ENCODE measurements at regions not wholly inside any gene's neighbourhood (a gene's known extent, or its start where the extent isn't known, plus 50 kb on each side); places are given as distances from the start of the nearest gene placed in this dataset.

DNA sequence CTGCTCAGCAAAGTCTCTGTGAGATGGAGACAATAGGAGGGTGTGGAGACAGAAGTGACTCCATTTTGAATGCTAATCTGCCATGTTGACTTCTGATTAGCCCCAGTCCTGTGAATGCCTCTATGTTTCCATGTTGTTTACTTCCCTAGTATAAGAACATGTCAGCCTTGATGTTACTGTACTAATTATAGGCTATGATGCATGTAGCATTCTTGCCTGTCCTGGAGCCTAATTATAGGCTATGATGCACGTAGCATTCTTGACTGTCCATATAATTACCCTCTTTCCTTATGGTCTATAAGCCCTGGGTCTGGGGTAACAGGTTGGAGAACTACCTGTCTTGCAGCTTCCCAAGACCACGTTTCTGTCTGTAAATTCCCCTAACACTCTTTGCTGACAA is 353.3 kb upstream of the CLINT1 start:
- H3K36me3 ChIP-seq (ENCODE audit: control insufficient read depth, insufficient read depth, low read length): no peaks in the 10 kb centered on the region
- H3K4me3 ChIP-seq (replicated peaks; ENCODE audit: low read depth, low read length): no peak overlapping the region
- H3K27me3 ChIP-seq (replicated peaks; ENCODE audit: control insufficient read depth, insufficient read depth, low read length): no peaks in the 10 kb centered on the region; the same call in 1 of the 2 replicates
- TF ChIP-seq, protein P1, sequence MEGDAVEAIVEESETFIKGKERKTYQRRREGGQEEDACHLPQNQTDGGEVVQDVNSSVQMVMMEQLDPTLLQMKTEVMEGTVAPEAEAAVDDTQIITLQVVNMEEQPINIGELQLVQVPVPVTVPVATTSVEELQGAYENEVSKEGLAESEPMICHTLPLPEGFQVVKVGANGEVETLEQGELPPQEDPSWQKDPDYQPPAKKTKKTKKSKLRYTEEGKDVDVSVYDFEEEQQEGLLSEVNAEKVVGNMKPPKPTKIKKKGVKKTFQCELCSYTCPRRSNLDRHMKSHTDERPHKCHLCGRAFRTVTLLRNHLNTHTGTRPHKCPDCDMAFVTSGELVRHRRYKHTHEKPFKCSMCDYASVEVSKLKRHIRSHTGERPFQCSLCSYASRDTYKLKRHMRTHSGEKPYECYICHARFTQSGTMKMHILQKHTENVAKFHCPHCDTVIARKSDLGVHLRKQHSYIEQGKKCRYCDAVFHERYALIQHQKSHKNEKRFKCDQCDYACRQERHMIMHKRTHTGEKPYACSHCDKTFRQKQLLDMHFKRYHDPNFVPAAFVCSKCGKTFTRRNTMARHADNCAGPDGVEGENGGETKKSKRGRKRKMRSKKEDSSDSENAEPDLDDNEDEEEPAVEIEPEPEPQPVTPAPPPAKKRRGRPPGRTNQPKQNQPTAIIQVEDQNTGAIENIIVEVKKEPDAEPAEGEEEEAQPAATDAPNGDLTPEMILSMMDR (IDR thresholded peaks at IDR 0.05; ENCODE audit: insufficient read depth, low read length, poor library complexity, severe bottlenecking): no peak
- no peak for DNase-seq (ENCODE audit: extremely low read depth, insufficient read length)

DNA sequence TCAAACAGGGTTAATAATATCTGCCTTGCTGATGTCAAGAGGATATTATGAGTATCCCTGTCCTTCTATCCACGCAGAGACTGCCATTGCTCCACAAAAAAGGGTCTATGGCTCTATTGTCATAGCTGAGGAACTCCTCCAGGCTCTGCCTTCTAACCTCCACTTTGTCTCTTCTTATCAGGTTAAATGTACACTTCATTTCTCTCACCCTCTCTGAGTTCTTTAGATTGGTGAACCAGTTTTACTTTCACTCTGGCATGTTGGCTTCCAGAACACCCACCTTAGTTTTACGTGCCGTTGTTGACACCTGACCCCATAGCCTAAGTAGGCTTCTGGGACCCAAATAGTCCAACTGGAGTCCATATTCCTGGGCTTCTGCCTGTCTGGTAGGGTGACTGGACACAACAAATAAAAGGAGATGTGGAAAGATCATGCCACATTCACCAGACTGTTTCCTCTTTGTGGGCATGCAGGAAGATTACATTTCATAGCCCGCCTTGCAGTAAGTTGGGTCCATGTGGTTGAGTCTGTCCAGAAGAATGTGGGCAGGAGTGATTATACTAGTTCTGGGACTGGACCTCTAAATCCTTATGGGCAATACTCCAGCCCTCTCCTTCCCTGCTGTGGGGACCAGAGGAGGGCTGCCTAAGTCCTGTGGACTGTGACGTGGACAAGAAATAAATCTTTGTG is 350.4 kb upstream of the CLINT1 start:
- Histone ChIP-seq H3K4me3 (replicated peaks; ENCODE audit: low read depth, low read length) (no peak overlapping the region), H3K27me3 (replicated peaks; ENCODE audit: control insufficient read depth, insufficient read depth, low read length) (no peaks in the 10 kb centered on the region; the same call in 1 of the 2 replicates), H3K36me3 (ENCODE audit: control insufficient read depth, insufficient read depth, low read length) (no peaks in the 10 kb centered on the region)
- no peak for DNase-seq (ENCODE audit: extremely low read depth, insufficient read length)
- TF ChIP-seq, protein P1 (IDR thresholded peaks at IDR 0.05; ENCODE audit: insufficient read depth, low read length, poor library complexity, severe bottlenecking): no peak

DNA sequence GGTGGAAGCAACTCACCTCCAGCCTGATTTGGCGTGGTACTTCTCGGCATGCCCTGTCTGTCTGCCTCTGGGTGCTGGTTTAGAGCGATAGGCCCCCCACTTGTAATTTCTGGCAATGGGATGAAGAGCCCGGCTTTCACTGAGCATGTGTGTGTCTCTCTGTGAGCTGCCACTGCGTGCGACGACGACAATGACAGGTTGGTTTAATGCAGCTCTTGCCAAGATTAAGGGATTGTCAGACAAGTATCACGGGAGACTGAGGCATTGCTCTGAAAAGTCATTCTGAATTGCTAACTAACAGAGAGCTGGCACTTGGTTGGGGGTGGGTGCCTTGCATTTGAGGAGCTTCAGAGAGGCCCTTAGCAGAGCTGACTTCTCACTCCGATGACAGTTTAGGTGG is 348.8 kb upstream of the CLINT1 start:
- TF ChIP-seq, protein P1 (IDR thresholded peaks at IDR 0.05; ENCODE audit: insufficient read depth, low read length, poor library complexity, severe bottlenecking): no peak
- H3K4me3 ChIP-seq (replicated peaks; ENCODE audit: low read depth, low read length): no peak overlapping the region
- H3K27me3 ChIP-seq (replicated peaks; ENCODE audit: control insufficient read depth, insufficient read depth, low read length): no peaks in the 10 kb centered on the region; the same call in 1 of the 2 replicates
- no peaks in the 10 kb centered on the region for H3K36me3 ChIP-seq (ENCODE audit: control insufficient read depth, insufficient read depth, low read length)
- DNase-seq (ENCODE audit: extremely low read depth, insufficient read length): no peak

DNA sequence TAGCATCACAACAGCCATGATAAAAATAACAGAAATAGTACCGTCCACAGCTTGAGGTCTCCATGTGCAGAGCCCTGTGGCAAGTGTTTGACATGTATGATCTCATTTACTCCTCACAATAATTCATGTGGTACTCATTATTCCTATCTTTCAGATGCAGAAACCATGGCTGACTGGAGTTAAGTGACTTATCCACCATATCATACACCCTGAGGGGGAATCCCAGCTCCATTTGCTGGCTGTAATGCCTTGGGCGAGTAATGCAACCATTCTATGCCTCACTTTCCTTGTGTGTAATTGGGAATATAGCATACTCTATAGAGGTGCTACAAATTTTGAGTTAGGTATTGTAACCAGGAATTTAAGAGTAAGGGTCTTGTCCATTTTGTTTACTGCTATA is 347.0 kb upstream of the CLINT1 start:
- Histone ChIP-seq H3K36me3 (ENCODE audit: control insufficient read depth, insufficient read depth, low read length) (no peaks in the 10 kb centered on the region), H3K4me3 (replicated peaks; ENCODE audit: low read depth, low read length) (no peak overlapping the region), H3K27me3 (replicated peaks; ENCODE audit: control insufficient read depth, insufficient read depth, low read length) (no peaks in the 10 kb centered on the region; the same call in none of the 2 replicates)
- TF ChIP-seq, protein P1 (IDR thresholded peaks at IDR 0.05; ENCODE audit: insufficient read depth, low read length, poor library complexity, severe bottlenecking): no peak
- no peak for DNase-seq (ENCODE audit: extremely low read depth, insufficient read length)

DNA sequence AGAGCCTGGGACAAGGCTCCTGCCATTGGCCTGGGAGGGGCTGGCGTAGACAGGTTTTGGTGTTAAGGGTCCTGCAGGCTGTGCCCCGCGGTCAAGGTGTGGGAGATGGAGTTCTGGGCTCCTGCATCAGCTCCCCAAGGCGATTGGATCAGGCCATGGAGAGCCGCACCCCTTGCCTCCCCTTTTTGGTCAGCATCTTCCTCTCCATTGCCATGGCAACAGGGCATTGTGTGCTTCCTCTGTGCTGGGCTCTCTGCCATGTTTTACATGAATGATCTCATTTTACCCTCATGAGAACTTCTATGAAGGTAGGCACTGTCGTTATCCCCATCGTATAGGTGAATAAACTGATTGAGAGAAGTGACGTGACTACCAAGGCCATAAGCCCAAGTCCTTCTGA is 344.3 kb upstream of the CLINT1 start:
- no peak for DNase-seq (ENCODE audit: extremely low read depth, insufficient read length)
- Histone ChIP-seq H3K4me3 (replicated peaks; ENCODE audit: low read depth, low read length) (no peak overlapping the region), H3K27me3 (replicated peaks; ENCODE audit: control insufficient read depth, insufficient read depth, low read length) (peaks cover 1% of the 10 kb centered on the region), H3K36me3 (ENCODE audit: control insufficient read depth, insufficient read depth, low read length) (no peaks in the 10 kb centered on the region)
- TF ChIP-seq, protein P1 (IDR thresholded peaks at IDR 0.05; ENCODE audit: insufficient read depth, low read length, poor library complexity, severe bottlenecking): no peak

Data from GM06990 (cell line).